ENCODE measurements at regions not wholly inside any gene's neighbourhood (a gene's known extent, or its start where the extent isn't known, plus 50 kb on each side); places are given as distances from the start of the nearest gene placed in this dataset.

- TF ChIP-seq CTCF (IDR thresholded peaks at IDR 0.05) (no peak), POLR2A (IDR thresholded peaks at IDR 0.05) (no peak)
Measured at GRCh38 chr3:101925564-101925963, 76.2 kb downstream of the NFKBIZ start.
